Keratinocyte (primary cell): ENCODE measurements at regions not wholly inside any gene's neighbourhood (a gene's known extent, or its start where the extent isn't known, plus 50 kb on each side); places are given as distances from the start of the nearest gene placed in this dataset.
"Not testable (repeated sequence)": the region's sequence is repeated elsewhere in the genome, so short reads cannot be mapped to it uniquely, and the experiment has no call there.

ENCODE experiments used
- DNase-seq: peaks from one replicate; pipeline ENCODE4 v3.0.0-alpha.2; 2011; ENCODE audit warnings: low read depth, missing footprints, low spot score
- FAIRE-seq: peaks from 2 replicates; lab custom pipeline; 2011; peaks lifted over from hg19 to GRCh38; lab: Jason Lieb, UNC
- H2AFZ ChIP-seq: 2 replicates; pipeline ENCODE4 v1.6.0; 2012; ENCODE audit warnings: low read length, control low read depth, inconsistent platforms; ENCODE audit not compliant: control insufficient read depth
- H3K27ac ChIP-seq: 2 replicates; pipeline ENCODE4 v1.5.1; 2011; ENCODE audit warnings: low read length; ENCODE audit not compliant: control insufficient read depth, insufficient read depth
- H3K27me3 ChIP-seq: 3 replicates; pipeline ENCODE4 v1.6.0; 2011; ENCODE audit warnings: low read length; ENCODE audit not compliant: control insufficient read depth, insufficient read depth; ENCODE audit errors: extremely low read depth
- H3K36me3 ChIP-seq, 2 experiments: 2 replicates in 1 of 2; 3 replicates in 1 of 2; pipeline ENCODE4 v1.5.1; 2011; ENCODE audit warnings: low read length in 2 of 2, mild to moderate bottlenecking in 1 of 2; ENCODE audit not compliant: control insufficient read depth in 2 of 2, insufficient read depth in 2 of 2; ENCODE audit errors: extremely low read depth in 1 of 2
- H3K4me1 ChIP-seq: 3 replicates; pipeline ENCODE4 v1.5.1; 2011; ENCODE audit warnings: low read length; ENCODE audit not compliant: control insufficient read depth, insufficient read depth; ENCODE audit errors: extremely low read depth
- H3K4me2 ChIP-seq: 3 replicates; pipeline ENCODE4 v1.6.0; 2011; ENCODE audit warnings: low read depth, low read length; ENCODE audit not compliant: control insufficient read depth, insufficient read depth; ENCODE audit errors: extremely low read depth
- H3K4me3 ChIP-seq, 3 experiments: fragments of 200-600 bp in 1 of 3; sonication (generic) in 1 of 3; 2 replicates in 2 of 3; 3 replicates in 1 of 3; pipeline ENCODE4 v1.5.1; 2011 to 2016; ENCODE audit warnings: low read length in 3 of 3, mild to moderate bottlenecking in 3 of 3, control low read depth in 2 of 3, inconsistent platforms in 1 of 3, low read depth in 1 of 3, mixed read lengths in 1 of 3, mixed run types in 1 of 3, moderate library complexity in 1 of 3; ENCODE audit not compliant: control insufficient read depth in 2 of 3, insufficient read depth in 2 of 3; ENCODE audit errors: extremely low read depth in 1 of 3
- H3K79me2 ChIP-seq: 2 replicates; pipeline ENCODE4 v1.6.0; 2012; ENCODE audit warnings: low read length; ENCODE audit not compliant: control insufficient read depth, insufficient read depth
- H3K9ac ChIP-seq: 3 replicates; pipeline ENCODE4 v1.6.0; 2011; ENCODE audit warnings: low read length; ENCODE audit not compliant: control insufficient read depth, insufficient read depth; ENCODE audit errors: extremely low read depth
- H3K9me1 ChIP-seq: 3 replicates; pipeline ENCODE4 v1.6.0; 2011; ENCODE audit warnings: low read length; ENCODE audit not compliant: control insufficient read depth, insufficient read depth; ENCODE audit errors: extremely low read depth
- H3K9me3 ChIP-seq: 2 replicates; pipeline ENCODE4 v1.5.1; 2012; ENCODE audit warnings: low read depth, low read length; ENCODE audit not compliant: control insufficient read depth
- H4K20me1 ChIP-seq: 3 replicates; pipeline ENCODE4 v1.6.0; 2011; ENCODE audit warnings: low read length; ENCODE audit not compliant: control insufficient read depth, insufficient read depth; ENCODE audit errors: extremely low read depth
- CTCF ChIP-seq, 3 experiments: IDR thresholded peaks in 1 of 3; conservative IDR thresholded peaks in 1 of 3; optimal IDR thresholded peaks in 1 of 3; 2 replicates in 2 of 3; 3 replicates in 1 of 3; pipeline versions ENCODE3 to v1.5.1; 2011; ENCODE audit warnings: low read length in 3 of 3, mild to moderate bottlenecking in 3 of 3, moderate library complexity in 2 of 3, control low read depth in 1 of 3, inconsistent platforms in 1 of 3; ENCODE audit not compliant: insufficient read depth in 2 of 3; ENCODE audit errors: extremely low read depth in 1 of 3
- EZH2 ChIP-seq: IDR thresholded peaks from one replicate; pipeline ENCODE4 v1.6.1; 2012; ENCODE audit warnings: inconsistent platforms, mild to moderate bottlenecking, low read length, moderate library complexity
- dilution Hi-C: fragments of 300-500 bp; cut with MboI; formaldehyde crosslinking; loops from one replicate; pipeline ENCODE4 v1.7.0; 2020; ENCODE audit warnings: low sequenced_read_pairs; ENCODE audit not compliant: extremely low pct_ligation_motif_present

- TF ChIP-seq CTCF (optimal IDR thresholded peaks at IDR 0.05 in 1 of 3, IDR thresholded peaks at IDR 0.05 in 1 of 3, conservative IDR thresholded peaks at IDR 0.05 in 1 of 3; ENCODE audit: extremely low read depth in 1 of 3, insufficient read depth in 2 of 3, low read length in 3 of 3) (no peak), EZH2 (no peak)
- DNase-seq (no peak), FAIRE-seq (no peak)
- H3K4me3 ChIP-seq: no peak overlapping the region
- no peak overlapping the region for H2AFZ ChIP-seq
- no peaks in the 10 kb centered on the region for H3K9me1 ChIP-seq
- no peaks in the 10 kb centered on the region for H3K4me1 ChIP-seq
- H3K79me2 ChIP-seq: no peaks in the 10 kb centered on the region
- no peak overlapping the region for H3K27ac ChIP-seq
- H4K20me1 ChIP-seq: no peaks in the 10 kb centered on the region
- H3K27me3 ChIP-seq: no peaks in the 10 kb centered on the region
- dilution Hi-C loops: no loop called here
- H3K9me3 ChIP-seq: peaks cover 4% of the 10 kb centered on the region
- H3K4me2 ChIP-seq: no peak overlapping the region
- no peak overlapping the region for H3K9ac ChIP-seq
- no peaks in the 10 kb centered on the region for H3K36me3 ChIP-seq
Observed at GRCh38 chr22:49699476-49699875, 128.2 kb downstream of the BRD1 start.

- H3K9me1 ChIP-seq, H3K9me3 ChIP-seq, H3K9ac ChIP-seq, H3K4me2 ChIP-seq, H3K36me3 ChIP-seq, H3K27me3 ChIP-seq, dilution Hi-C loops, H2AFZ ChIP-seq, DNase-seq, H4K20me1 ChIP-seq, H3K27ac ChIP-seq, FAIRE-seq, H3K4me1 ChIP-seq, H3K79me2 ChIP-seq, H3K4me3 ChIP-seq: not testable (repeated sequence)
Observed at GRCh38 chr22:49698616-49699015, 129.1 kb downstream of the BRD1 start.

GRCh38 chr22:49697047-49697446, 130.6 kb downstream of the BRD1 start:
- H3K4me2 ChIP-seq: no peak overlapping the region
- H3K4me3 ChIP-seq: no peak overlapping the region
- H3K9me1 ChIP-seq: no peaks in the 10 kb centered on the region
- dilution Hi-C loops: no loop called here
- H3K4me1 ChIP-seq: no peaks in the 10 kb centered on the region
- no peak overlapping the region for H3K27ac ChIP-seq
- H3K79me2 ChIP-seq: no peaks in the 10 kb centered on the region
- H3K9ac ChIP-seq: no peak overlapping the region
- H4K20me1 ChIP-seq: no peaks in the 10 kb centered on the region
- DNase-seq: no peak
- TF ChIP-seq EZH2 (no peak), CTCF (optimal IDR thresholded peaks at IDR 0.05 in 1 of 3, IDR thresholded peaks at IDR 0.05 in 1 of 3, conservative IDR thresholded peaks at IDR 0.05 in 1 of 3; ENCODE audit: extremely low read depth in 1 of 3, insufficient read depth in 2 of 3, low read length in 3 of 3) (no peak)
- peaks cover 13% of the 10 kb centered on the region for H3K9me3 ChIP-seq
- H2AFZ ChIP-seq: no peak overlapping the region
- FAIRE-seq: no peak
- H3K27me3 ChIP-seq: no peaks in the 10 kb centered on the region
- H3K36me3 ChIP-seq: no peaks in the 10 kb centered on the region
